ENCODE measurements at regions not wholly inside any gene's neighbourhood (a gene's known extent, or its start where the extent isn't known, plus 50 kb on each side); places are given as distances from the start of the nearest gene placed in this dataset.

DNA sequence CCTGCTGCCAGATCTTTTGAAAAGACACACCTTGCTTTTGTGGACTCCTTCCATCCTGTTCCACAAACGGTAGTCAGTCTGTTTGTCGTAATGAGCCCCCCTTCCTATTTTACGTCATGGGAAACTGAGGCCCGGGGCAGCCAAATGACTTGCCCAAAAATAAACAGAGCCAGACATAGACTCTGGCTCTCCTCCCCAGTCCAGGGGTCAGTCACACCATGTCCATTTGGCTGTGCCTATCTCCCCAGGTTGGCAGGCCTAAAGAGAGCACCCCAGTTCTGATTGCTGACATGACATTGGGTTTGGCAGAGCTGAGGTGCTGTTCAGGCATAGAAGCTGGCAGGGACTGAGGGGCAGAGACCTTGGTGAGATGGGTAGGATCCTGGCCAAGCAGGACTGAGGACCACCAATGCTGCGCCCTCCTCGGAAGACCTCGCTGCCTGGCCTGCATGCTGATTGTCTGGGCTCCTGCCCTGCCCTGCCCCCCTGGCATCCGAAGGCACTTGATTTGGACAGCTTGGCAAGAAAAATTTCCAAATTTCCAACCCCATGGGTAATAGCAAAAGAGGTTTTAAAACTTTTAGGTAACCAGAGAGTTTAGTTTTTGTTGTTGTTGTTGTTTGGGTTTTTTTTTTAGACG is 335.4 kb downstream of the DYSF start:
- 49% methylated on average over 9 of the region's 9 CpGs for WGBS (ENCODE audit: insufficient coverage, insufficient replicate concordance, low lambda C conversion rate, missing lambda C conversion rate)
- RAD21 ChIA-PET (ENCODE audit: unreplicated experiment): no interaction called here
- no peak overlapping the region for H2AFZ ChIP-seq (ENCODE audit: control insufficient read depth, low read depth, low read length)
- TF ChIP-seq IRF4 (IDR thresholded peaks at IDR 0.05; ENCODE audit: low read depth, low read length) (no peak), MAX (IDR thresholded peaks at IDR 0.05; ENCODE audit: low read depth, low read length) (no peak), SUPT20H (IDR thresholded peaks at IDR 0.05; ENCODE audit: borderline replicate concordance, control insufficient read depth, low read depth, low read length) (no peak), MYC (IDR thresholded peaks at IDR 0.05; ENCODE audit: insufficient read depth, insufficient read length, insufficient replicate concordance, low read length, severe bottlenecking) (no peak), SIX5 (IDR thresholded peaks at IDR 0.05; ENCODE audit: low read depth, low read length, severe bottlenecking) (no peak), MEF2A (IDR thresholded peaks at IDR 0.05; ENCODE audit: insufficient read depth, low read depth, low read length) (no peak), SKIL (IDR thresholded peaks at IDR 0.05; ENCODE audit: low read depth, poor library complexity, severe bottlenecking) (no peak), ETV6 (conservative IDR thresholded peaks at IDR 0.05 in 1 of 2, IDR thresholded peaks at IDR 0.05 in 1 of 2; ENCODE audit: borderline replicate concordance in 1 of 2, low read depth in 1 of 2) (no peak), ZNF24 (IDR thresholded peaks at IDR 0.05) (no peak), ASH2L (IDR thresholded peaks at IDR 0.05; ENCODE audit: borderline replicate concordance, low read depth) (no peak), NFYA (IDR thresholded peaks at IDR 0.05; ENCODE audit: borderline replicate concordance, low read depth, low read length) (no peak), GABPA (IDR thresholded peaks at IDR 0.05; ENCODE audit: low read depth) (no peak), PRDM15 (CRISPR knock-in tag; IDR thresholded peaks at IDR 0.05) (no peak), SREBF1 (IDR thresholded peaks at IDR 0.05; ENCODE audit: low read length) (no peak), SPI1 (IDR thresholded peaks at IDR 0.05; ENCODE audit: borderline replicate concordance, insufficient read depth, low read depth, low read length) (no peak), SMAD5 (IDR thresholded peaks at IDR 0.05; ENCODE audit: low read depth) (no peak), CREM (IDR thresholded peaks at IDR 0.05; ENCODE audit: low read depth) (no peak), NR2F1 (conservative IDR thresholded peaks at IDR 0.05) (no peak)

More for the DNA sequence above, 335.4 kb downstream of the DYSF start:
- CTCF ChIA-PET: no interaction called here
- no peak overlapping the region for H3K9ac ChIP-seq (ENCODE audit: control insufficient read depth, insufficient read depth, low read length)
- H3K4me2 ChIP-seq (ENCODE audit: control insufficient read depth, insufficient read depth): no peak overlapping the region
- H3K4me1 ChIP-seq (ENCODE audit: control insufficient read depth, insufficient read depth, low read length): no peaks in the 10 kb centered on the region
- no peaks in the 10 kb centered on the region for H3K9me3 ChIP-seq (replicated peaks; ENCODE audit: control insufficient read depth, insufficient read depth, low read length)
- in situ Hi-C loops (cut with MboI): no loop called here
- H3K36me3 ChIP-seq (ENCODE audit: control insufficient read depth in 2 of 2, insufficient read depth in 2 of 2, low read length in 1 of 2): no peaks in the 10 kb centered on the region
- BruUV-seq (replicated peaks): no TSS peak
- POLR2A ChIA-PET: no interaction called here
- H3K79me2 ChIP-seq (ENCODE audit: control insufficient read depth, insufficient read depth, low read length): no peaks in the 10 kb centered on the region
- ATAC-seq (no peak), DNase-seq (ENCODE audit: low read depth, low spot score) (no peak), FAIRE-seq (no peak)
- SMC1A ChIA-PET (ENCODE audit: uncharacterized antibody, unreplicated experiment): interaction anchor here (1.7 kb wide), 1 partner anchor 10 kb away, joined by 5 read pairs; no protein-coding TSS in a partner anchor
- H3K27me3 ChIP-seq (replicated peaks in 1 of 2; ENCODE audit: control insufficient read depth in 2 of 2, insufficient read depth in 2 of 2, low read length in 1 of 2): no peaks in the 10 kb centered on the region; a peak in 1 of 4 replicates
- H4K20me1 ChIP-seq (ENCODE audit: control insufficient read depth, insufficient read depth): no peaks in the 10 kb centered on the region
- intact Hi-C loops (cut with micrococcal nuclease; ENCODE audit: unreplicated experiment): no loop called here
- H3K4me3 ChIP-seq: no peak overlapping the region
- no peak overlapping the region for H3K27ac ChIP-seq (ENCODE audit: control insufficient read depth, insufficient read depth)

All from GM12878 (cell line).